Neuron (in vitro differentiated cells): ENCODE measurements at regions not wholly inside any gene's neighbourhood (a gene's known extent, or its start where the extent isn't known, plus 50 kb on each side); places are given as distances from the start of the nearest gene placed in this dataset.

Experiments
- H2AFZ ChIP-seq: one replicate; pipeline ENCODE4 v1.6.1; 2013; ENCODE audit warnings: low read depth, mild to moderate bottlenecking, inconsistent platforms, low read length, moderate library complexity
- H3K27me3 ChIP-seq: one replicate; pipeline ENCODE4 v1.6.1; 2013; ENCODE audit warnings: low read length; ENCODE audit not compliant: insufficient read depth
- H3K36me3 ChIP-seq: one replicate; pipeline ENCODE4 v1.6.1; 2013; ENCODE audit warnings: low read length; ENCODE audit not compliant: insufficient read depth
- H3K4me1 ChIP-seq: one replicate; pipeline ENCODE4 v1.6.1; 2013; ENCODE audit warnings: low read length; ENCODE audit not compliant: insufficient read depth
- H3K4me3 ChIP-seq: 2 replicates; pipeline ENCODE4 v1.5.1; 2013; ENCODE audit warnings: mild to moderate bottlenecking, low read length, moderate library complexity
- H3K9me3 ChIP-seq: one replicate; pipeline ENCODE4 v1.6.1; 2013; ENCODE audit warnings: low read length

- H3K36me3 ChIP-seq: no peaks in the 10 kb centered on the region
- no peaks in the 10 kb centered on the region for H3K9me3 ChIP-seq
- H2AFZ ChIP-seq: no peak overlapping the region
- H3K4me3 ChIP-seq: no peak overlapping the region
- H3K4me1 ChIP-seq: no peaks in the 10 kb centered on the region
- peaks cover 4% of the 10 kb centered on the region for H3K27me3 ChIP-seq
Observed at GRCh38 chrX:110420771-110421499, 62.3 kb downstream of the RTL9 start.

GRCh38 chrX:110421500-110422455 is 63.1 kb downstream of the RTL9 start:
- H3K4me1 ChIP-seq: no peaks in the 10 kb centered on the region
- H3K4me3 ChIP-seq: no peak overlapping the region
- no peaks in the 10 kb centered on the region for H3K9me3 ChIP-seq
- no peaks in the 10 kb centered on the region for H3K36me3 ChIP-seq
- H2AFZ ChIP-seq: no peak overlapping the region
- H3K27me3 ChIP-seq: peaks cover 6% of the 10 kb centered on the region

- H3K4me1 ChIP-seq: no peaks in the 10 kb centered on the region
- no peak overlapping the region for H3K4me3 ChIP-seq
- H3K9me3 ChIP-seq: no peaks in the 10 kb centered on the region
- no peaks in the 10 kb centered on the region for H3K36me3 ChIP-seq
- no peak overlapping the region for H2AFZ ChIP-seq
- H3K27me3 ChIP-seq: peaks cover 6% of the 10 kb centered on the region
Observed at GRCh38 chrX:110425222-110426154, 66.8 kb downstream of the RTL9 start.

- Histone ChIP-seq H2AFZ (no peak overlapping the region), H3K9me3 (no peaks in the 10 kb centered on the region), H3K4me3 (no peak overlapping the region), H3K4me1 (no peaks in the 10 kb centered on the region), H3K27me3 (peaks cover 3% of the 10 kb centered on the region), H3K36me3 (no peaks in the 10 kb centered on the region)
Observed at GRCh38 chrX:110426155-110426504, 67.5 kb downstream of the RTL9 start.

GRCh38 chrX:110427076-110427475 is 68.4 kb downstream of the RTL9 start:
- no peaks in the 10 kb centered on the region for H3K9me3 ChIP-seq
- H3K4me3 ChIP-seq: no peak overlapping the region
- no peaks in the 10 kb centered on the region for H3K4me1 ChIP-seq
- no peak overlapping the region for H2AFZ ChIP-seq
- no peaks in the 10 kb centered on the region for H3K36me3 ChIP-seq
- peaks cover 2% of the 10 kb centered on the region for H3K27me3 ChIP-seq

GRCh38 chrX:110428144-110428543 is 69.5 kb downstream of the RTL9 start:
- H3K27me3 ChIP-seq: peaks cover 9% of the 10 kb centered on the region
- H2AFZ ChIP-seq: no peak overlapping the region
- no peaks in the 10 kb centered on the region for H3K4me1 ChIP-seq
- H3K36me3 ChIP-seq: no peaks in the 10 kb centered on the region
- H3K4me3 ChIP-seq: no peak overlapping the region
- no peaks in the 10 kb centered on the region for H3K9me3 ChIP-seq

- H3K4me1 ChIP-seq: no peaks in the 10 kb centered on the region
- H3K27me3 ChIP-seq: peaks cover 13% of the 10 kb centered on the region
- no peak overlapping the region for H3K4me3 ChIP-seq
- no peaks in the 10 kb centered on the region for H3K36me3 ChIP-seq
- H3K9me3 ChIP-seq: no peaks in the 10 kb centered on the region
- H2AFZ ChIP-seq: no peak overlapping the region
Observed at GRCh38 chrX:110430293-110431076, 71.8 kb downstream of the RTL9 start.

GRCh38 chrX:110432091-110432905 is 73.7 kb downstream of the RTL9 start:
- Histone ChIP-seq H3K4me1 (no peaks in the 10 kb centered on the region), H3K27me3 (peaks cover 11% of the 10 kb centered on the region), H2AFZ (no peak overlapping the region), H3K36me3 (no peaks in the 10 kb centered on the region), H3K4me3 (no peak overlapping the region), H3K9me3 (no peaks in the 10 kb centered on the region)

- H2AFZ ChIP-seq: no peak overlapping the region
- peaks cover 11% of the 10 kb centered on the region for H3K27me3 ChIP-seq
- H3K9me3 ChIP-seq: no peaks in the 10 kb centered on the region
- no peaks in the 10 kb centered on the region for H3K36me3 ChIP-seq
- no peaks in the 10 kb centered on the region for H3K4me1 ChIP-seq
- no peak overlapping the region for H3K4me3 ChIP-seq
Observed at GRCh38 chrX:110432906-110433215, 74.2 kb downstream of the RTL9 start.

GRCh38 chrX:110435196-110435595 is 76.5 kb downstream of the RTL9 start:
- Histone ChIP-seq H3K36me3 (no peaks in the 10 kb centered on the region), H3K4me1 (peaks cover 9% of the 10 kb centered on the region), H3K4me3 (no peak overlapping the region), H3K9me3 (no peaks in the 10 kb centered on the region), H2AFZ (no peak overlapping the region), H3K27me3 (peaks cover 11% of the 10 kb centered on the region)

- Histone ChIP-seq H3K4me3 (no peak overlapping the region), H3K9me3 (no peaks in the 10 kb centered on the region), H2AFZ (no peak overlapping the region), H3K27me3 (peaks cover 11% of the 10 kb centered on the region), H3K36me3 (no peaks in the 10 kb centered on the region), H3K4me1 (peaks cover 9% of the 10 kb centered on the region)
Observed at GRCh38 chrX:110436523-110436922, 77.9 kb downstream of the RTL9 start.

GRCh38 chrX:110437686-110438085 is 79.0 kb downstream of the RTL9 start:
- H2AFZ ChIP-seq: no peak overlapping the region
- H3K9me3 ChIP-seq: no peaks in the 10 kb centered on the region
- peaks cover 9% of the 10 kb centered on the region for H3K4me1 ChIP-seq
- H3K36me3 ChIP-seq: no peaks in the 10 kb centered on the region
- H3K4me3 ChIP-seq: no peak overlapping the region
- H3K27me3 ChIP-seq: peaks cover 7% of the 10 kb centered on the region
